GM23248 (cell line): ENCODE measurements at regions not wholly inside any gene's neighbourhood (a gene's known extent, or its start where the extent isn't known, plus 50 kb on each side); places are given as distances from the start of the nearest gene placed in this dataset.
A peak's percentile ranks its signal among the peaks of the same experiment; 100 is the strongest.

Experiments used
- DNase-seq: peaks from one replicate; pipeline ENCODE4 v3.0.0-alpha.2; 2015
- H2AFZ ChIP-seq: fragments of 200-600 bp; sonication (generic); 2 replicates; pipeline ENCODE4 v1.6.1; 2016; ENCODE audit warnings: antibody characterized with exemption
- H3F3A ChIP-seq: fragments of 200-600 bp; sonication (generic); 2 replicates; pipeline ENCODE4 v1.6.1; 2016; ENCODE audit warnings: mild to moderate bottlenecking, antibody characterized with exemption, mixed run types; ENCODE audit not compliant: insufficient read depth
- H3K27ac ChIP-seq: fragments of 200-600 bp; sonication (generic); 2 replicates; pipeline ENCODE4 v1.5.1; 2016; ENCODE audit warnings: mild to moderate bottlenecking
- H3K27me3 ChIP-seq: fragments of 200-600 bp; sonication (generic); replicated peaks from 2 replicates; pipeline ENCODE4 v1.6.1; 2016; ENCODE audit warnings: mild to moderate bottlenecking; ENCODE audit not compliant: insufficient read depth
- H3K36me3 ChIP-seq: fragments of 200-600 bp; sonication (generic); 2 replicates; pipeline ENCODE4 v1.6.1; 2016; ENCODE audit warnings: low read depth, mild to moderate bottlenecking
- H3K4me1 ChIP-seq: fragments of 200-600 bp; sonication (generic); 2 replicates; pipeline ENCODE4 v1.6.1; 2016; ENCODE audit warnings: mild to moderate bottlenecking; ENCODE audit not compliant: insufficient read depth
- H3K4me2 ChIP-seq: fragments of 200-600 bp; sonication (generic); one replicate; pipeline ENCODE4 v1.6.1; 2016; ENCODE audit warnings: mild to moderate bottlenecking; ENCODE audit not compliant: unreplicated experiment
- H3K4me3 ChIP-seq: fragments of 200-600 bp; sonication (generic); 2 replicates; pipeline ENCODE4 v1.5.1; 2016; ENCODE audit warnings: mild to moderate bottlenecking
- H3K79me2 ChIP-seq: fragments of 200-600 bp; sonication (generic); 2 replicates; pipeline ENCODE4 v1.6.1; 2016; ENCODE audit warnings: mild to moderate bottlenecking; ENCODE audit not compliant: insufficient read depth
- H3K9ac ChIP-seq: fragments of 200-600 bp; sonication (generic); 2 replicates; pipeline ENCODE4 v1.6.1; 2016; ENCODE audit warnings: mild to moderate bottlenecking
- H3K9me2 ChIP-seq: fragments of 200-600 bp; sonication (generic); 2 replicates; pipeline ENCODE4 v1.6.1; 2016; ENCODE audit warnings: mixed run types, mild to moderate bottlenecking, moderate library complexity; ENCODE audit not compliant: insufficient read depth
- H3K9me3 ChIP-seq: fragments of 200-600 bp; sonication (generic); one replicate; pipeline ENCODE4 v1.6.1; 2017; ENCODE audit warnings: low read depth
- H4K20me1 ChIP-seq: fragments of 200-600 bp; sonication (generic); 2 replicates; pipeline ENCODE4 v1.6.0; 2016; ENCODE audit not compliant: insufficient read depth
- EZH2 ChIP-seq: fragments of 200-600 bp; sonication (generic); IDR thresholded peaks from 2 replicates; pipeline ENCODE4 v1.6.1; 2018; ENCODE audit warnings: antibody characterized with exemption, mild to moderate bottlenecking; ENCODE audit not compliant: insufficient read depth, poor library complexity, severe bottlenecking
- EZH2phosphoT487 ChIP-seq: fragments of 200-600 bp; sonication (generic); IDR thresholded peaks from 2 replicates; pipeline ENCODE4 v1.6.1; 2018; ENCODE audit warnings: antibody characterized with exemption, moderate library complexity, mild to moderate bottlenecking, low read depth; ENCODE audit not compliant: insufficient read depth
- WGBS, 2 experiments: methylation state at CpG; one replicate each; pipeline ENCODE4 v1.1.6; 2015 to 2017; ENCODE audit warnings: low lambda C conversion rate in 2 of 2, low coverage in 1 of 2; ENCODE audit errors: missing lambda C conversion rate in 2 of 2; 5-methylcytosine and 5-hydroxymethylcytosine counted together
- in situ Hi-C: fragments of 300-500 bp; cut with MboI; formaldehyde crosslinking; loops from 2 replicates; pipeline ENCODE4 v1.15.0; 2020

- no peaks in the 10 kb centered on the region for H3K36me3 ChIP-seq
- no peaks in the 10 kb centered on the region for H4K20me1 ChIP-seq
- H3K79me2 ChIP-seq, result no peaks in the 10 kb centered on the region
- no peak for TF ChIP-seq EZH2phosphoT487
- TF ChIP-seq EZH2, result no peak
- in situ Hi-C loops, result no loop called here
- 64 to 75% methylated on average over 2 of the region's 2 CpGs for WGBS, 2 experiments
- H2AFZ ChIP-seq, result no peak overlapping the region
- no peaks in the 10 kb centered on the region for H3K9me2 ChIP-seq
- no peak overlapping the region for H3K4me2 ChIP-seq
- no peak for DNase-seq
- H3K27me3 ChIP-seq, result peaks cover 17% of the 10 kb centered on the region; the same call in 1 of the 2 replicates
- H3K4me3 ChIP-seq, result no peak overlapping the region
- H3K4me1 ChIP-seq, result no peaks in the 10 kb centered on the region
- no peaks in the 10 kb centered on the region for H3K9me3 ChIP-seq
- no peak overlapping the region for H3K27ac ChIP-seq
- H3F3A ChIP-seq, result no peaks in the 10 kb centered on the region
- H3K9ac ChIP-seq, result no peak overlapping the region
These were observed 205.8 kb upstream of the RAI14 start for GRCh38 chr5:34450338-34450737.

GRCh38 chr5:34452170-34452828 lies 203.8 kb upstream of the RAI14 start:
- no peaks in the 10 kb centered on the region for H3K4me1 ChIP-seq
- no peaks in the 10 kb centered on the region for H3F3A ChIP-seq
- H3K79me2 ChIP-seq, result no peaks in the 10 kb centered on the region
- TF ChIP-seq EZH2phosphoT487 (no peak), EZH2 (no peak)
- no peak overlapping the region for H3K4me2 ChIP-seq
- H3K27ac ChIP-seq, result no peak overlapping the region
- H4K20me1 ChIP-seq, result no peaks in the 10 kb centered on the region
- no peak overlapping the region for H2AFZ ChIP-seq
- H3K9me2 ChIP-seq, result no peaks in the 10 kb centered on the region
- no peak overlapping the region for H3K9ac ChIP-seq
- H3K9me3 ChIP-seq, result no peaks in the 10 kb centered on the region
- no peak overlapping the region for H3K4me3 ChIP-seq
- DNase-seq, result peak; percentile 50
- in situ Hi-C loops, result no loop called here
- 39 to 42% methylated on average over 7 of the region's 7 CpGs for WGBS, 2 experiments
- H3K27me3 ChIP-seq, result 0 out of 2 replicates have a peak, but pooled peaks cover 12% of the 10 kb centered on the region
- no peaks in the 10 kb centered on the region for H3K36me3 ChIP-seq

GRCh38 chr5:34455098-34455497 lies 201.0 kb upstream of the RAI14 start:
- H3F3A ChIP-seq, result no peaks in the 10 kb centered on the region
- no peaks in the 10 kb centered on the region for H3K9me2 ChIP-seq
- no peak overlapping the region for H3K9ac ChIP-seq
- in situ Hi-C loops, result no loop called here
- H3K9me3 ChIP-seq, result no peaks in the 10 kb centered on the region
- no peak for TF ChIP-seq EZH2phosphoT487
- TF ChIP-seq EZH2, result no peak
- no peak overlapping the region for H2AFZ ChIP-seq
- H3K79me2 ChIP-seq, result no peaks in the 10 kb centered on the region
- H4K20me1 ChIP-seq, result no peaks in the 10 kb centered on the region
- no peak overlapping the region for H3K4me2 ChIP-seq
- no peak overlapping the region for H3K27ac ChIP-seq
- DNase-seq, result peak; percentile 27
- H3K4me1 ChIP-seq, result no peaks in the 10 kb centered on the region
- H3K4me3 ChIP-seq, result no peak overlapping the region
- H3K36me3 ChIP-seq, result no peaks in the 10 kb centered on the region
- 33 to 37% methylated on average over 3 of the region's 3 CpGs for WGBS, 2 experiments
- H3K27me3 ChIP-seq, result no peaks in the 10 kb centered on the region

GRCh38 chr5:34459908-34460307 lies 196.2 kb upstream of the RAI14 start:
- TF ChIP-seq EZH2phosphoT487 (no peak), EZH2 (no peak)
- no peak overlapping the region for H3K9ac ChIP-seq
- WGBS, 2 experiments, result 16 to 17% methylated on average over 3 of the region's 3 CpGs
- no peaks in the 10 kb centered on the region for H4K20me1 ChIP-seq
- H3K4me2 ChIP-seq, result no peak overlapping the region
- H3K4me3 ChIP-seq, result no peak overlapping the region
- H3K9me3 ChIP-seq, result no peaks in the 10 kb centered on the region
- no peaks in the 10 kb centered on the region for H3K36me3 ChIP-seq
- no peaks in the 10 kb centered on the region for H3K27me3 ChIP-seq
- in situ Hi-C loops, result loop anchor here (10.0 kb wide), 1 partner anchor 455 kb away; the partner anchor contains the start of gene AMACR
- no peaks in the 10 kb centered on the region for H3K9me2 ChIP-seq
- H2AFZ ChIP-seq, result no peak overlapping the region
- H3K4me1 ChIP-seq, result no peaks in the 10 kb centered on the region
- DNase-seq, result no peak
- no peaks in the 10 kb centered on the region for H3K79me2 ChIP-seq
- H3F3A ChIP-seq, result no peaks in the 10 kb centered on the region
- H3K27ac ChIP-seq, result no peak overlapping the region

- WGBS, 2 experiments, result 0 to 3% methylated on average over 1 of the region's 1 CpG
- no peak for TF ChIP-seq EZH2
- no peak for TF ChIP-seq EZH2phosphoT487
- in situ Hi-C loops, result loop anchor here (10.0 kb wide), 1 partner anchor 456 kb away; the partner anchor contains the start of gene AMACR
- no peaks in the 10 kb centered on the region for H3K79me2 ChIP-seq
- DNase-seq, result peak; percentile 70
- no peak overlapping the region for H2AFZ ChIP-seq
- no peak overlapping the region for H3K4me2 ChIP-seq
- H3F3A ChIP-seq, result no peaks in the 10 kb centered on the region
- H3K27ac ChIP-seq, result 0 out of 2 replicates have a peak overlapping the region, but pooled peaks have one; percentile 12
- H3K9me2 ChIP-seq, result no peaks in the 10 kb centered on the region
- H3K4me1 ChIP-seq, result no peaks in the 10 kb centered on the region
- H3K9me3 ChIP-seq, result no peaks in the 10 kb centered on the region
- no peaks in the 10 kb centered on the region for H4K20me1 ChIP-seq
- H3K9ac ChIP-seq, result no peak overlapping the region
- H3K4me3 ChIP-seq, result no peak overlapping the region
- H3K36me3 ChIP-seq, result no peaks in the 10 kb centered on the region
- no peaks in the 10 kb centered on the region for H3K27me3 ChIP-seq
These were observed 195.6 kb upstream of the RAI14 start for GRCh38 chr5:34460496-34460895.
